HCT116 (cell line): ENCODE measurements at regions not wholly inside any gene's neighbourhood (a gene's known extent, or its start where the extent isn't known, plus 50 kb on each side); places are given as distances from the start of the nearest gene placed in this dataset.

Experiments used
- ATAC-seq: fragments of 200-7000 bp; cut with Tn5 transposase; 2 replicates; pipeline ENCODE4 v1.9.1; 2020; ENCODE audit warnings: mild to moderate bottlenecking, moderate library complexity
- BruUV-seq: library from RNA; stranded (reverse); fragments of 400-500 nt; replicated peaks from 2 replicates; lab custom pipeline; 2021; lab: Mats Ljungman, UMichigan
- CTCF ChIA-PET: fragments of 300-600 bp; sonication (Branson Sonifier 250); formaldehyde crosslinking; loops from one replicate; lab custom pipeline; 2021; ENCODE audit warnings: antibody characterized with exemption; lab: Charles Lee
- POLR2A ChIA-PET: fragments of 300-600, 350-600 bp; sonication (Branson Sonifier 250); formaldehyde crosslinking; loops from one replicate; lab custom pipeline; 2021; ENCODE audit warnings: antibody characterized with exemption; lab: Charles Lee
- RAD21 ChIA-PET, 2 experiments: fragments of 300-600 bp; sonication (Branson Sonifier 250); formaldehyde crosslinking; loops; one replicate each; lab custom pipeline; 2023; ENCODE audit warnings: low total read pairs in 2 of 2; ENCODE audit not compliant: uncharacterized antibody in 2 of 2, unreplicated experiment in 2 of 2, low non-redundant PET in 1 of 2; lab: Charles Lee
- DNase-seq: peaks from one replicate; pipeline ENCODE4 v3.0.0-alpha.2; 2010; ENCODE audit warnings: low read depth, low spot score
- H2AFZ ChIP-seq: fragments of 200-600 bp; shearing (Covaris generic), sonication (generic); 2 replicates; pipeline ENCODE4 v1.6.1; 2017; ENCODE audit warnings: low read depth, mixed run types, mixed read lengths, antibody characterized with exemption, low read length; ENCODE audit not compliant: poor library complexity, severe bottlenecking
- H3K27ac ChIP-seq: 2 replicates; pipeline ENCODE4 v1.5.1; 2012; ENCODE audit warnings: low read depth, low read length
- H3K27me3 ChIP-seq: fragments of 200-600 bp; sonication (generic); 2 replicates; pipeline ENCODE4 v1.6.1; 2016; ENCODE audit warnings: mixed run types, low read length, mixed read lengths; ENCODE audit not compliant: insufficient read depth
- H3K36me3 ChIP-seq, 2 experiments: fragments of 200-500 bp in 1 of 2; fragments of 200-600 bp in 1 of 2; sonication (Bioruptor generic) in 1 of 2; sonication (generic) in 1 of 2; 2 replicates each; pipeline versions ENCODE4 v1.5.1 to v1.6.1; 2014 to 2016; ENCODE audit warnings: low read length in 2 of 2, inconsistent platforms in 1 of 2, mixed read lengths in 1 of 2, mixed run types in 1 of 2; ENCODE audit not compliant: insufficient read depth in 2 of 2, control insufficient read depth in 1 of 2
- H3K4me1 ChIP-seq, 2 experiments: fragments of 200-600 bp in 1 of 2; sonication (generic) in 1 of 2; 2 replicates each; pipeline versions ENCODE4 v1.5.1 to v1.6.1; 2012 to 2017; ENCODE audit warnings: low read length in 2 of 2, inconsistent platforms in 1 of 2, mild to moderate bottlenecking in 1 of 2, mixed read lengths in 1 of 2, mixed run types in 1 of 2, moderate library complexity in 1 of 2; ENCODE audit not compliant: insufficient read depth in 2 of 2, control insufficient read depth in 1 of 2
- H3K4me2 ChIP-seq: fragments of 200-600 bp; sonication (generic); 2 replicates; pipeline ENCODE4 v1.6.1; 2017; ENCODE audit warnings: mixed run types, low read length, mixed read lengths
- H3K4me3 ChIP-seq, 2 experiments: fragments of 200-600 bp in 1 of 2; sonication (generic) in 1 of 2; replicated peaks in 1 of 2; 2 replicates each; pipeline ENCODE4 v1.5.1; 2011 to 2016; ENCODE audit warnings: low read length in 2 of 2, control low read depth in 1 of 2, low read depth in 1 of 2, mild to moderate bottlenecking in 1 of 2, mixed read lengths in 1 of 2, mixed run types in 1 of 2
- H3K79me2 ChIP-seq: fragments of 200-600 bp; sonication (generic); 2 replicates; pipeline ENCODE4 v1.6.1; 2017; ENCODE audit warnings: mild to moderate bottlenecking, mixed run types, low read length, moderate library complexity, mixed read lengths; ENCODE audit not compliant: insufficient read depth
- H3K9ac ChIP-seq: fragments of 200-600 bp; sonication (generic); 2 replicates; pipeline ENCODE4 v1.6.1; 2016; ENCODE audit warnings: low read length, mixed read lengths
- H3K9me2 ChIP-seq: fragments of 200-600 bp; sonication (generic), shearing (Covaris generic); 2 replicates; pipeline ENCODE4 v1.6.1; 2017; ENCODE audit warnings: mixed run types, mild to moderate bottlenecking, moderate library complexity; ENCODE audit not compliant: insufficient read depth
- H3K9me3 ChIP-seq, 2 experiments: fragments of 200-500 bp in 1 of 2; fragments of 200-600 bp in 1 of 2; sonication (Bioruptor generic) in 1 of 2; sonication (generic) in 1 of 2; 2 replicates each; pipeline ENCODE4 v1.6.1; 2014 to 2017; ENCODE audit warnings: low read length in 2 of 2, mixed read lengths in 2 of 2, inconsistent platforms in 1 of 2, low read depth in 1 of 2, mild to moderate bottlenecking in 1 of 2, mixed run types in 1 of 2, moderate library complexity in 1 of 2; ENCODE audit not compliant: control insufficient read depth in 1 of 2, insufficient read depth in 1 of 2
- H4K20me1 ChIP-seq: fragments of 200-600 bp; sonication (generic), shearing (Covaris generic); 2 replicates; pipeline ENCODE4 v1.6.1; 2017; ENCODE audit warnings: mixed run types, mild to moderate bottlenecking, moderate library complexity; ENCODE audit not compliant: insufficient read depth
- CEBPB ChIP-seq: IDR thresholded peaks from 2 replicates; pipeline ENCODE4 v1.6.1; 2012; ENCODE audit warnings: low read depth
- CTCF ChIP-seq, 3 experiments: fragments of 200-600 bp in 1 of 3; sonication (generic) in 1 of 3; IDR thresholded peaks in 2 of 3; conservative IDR thresholded peaks in 1 of 3; 2 replicates each; pipeline ENCODE4 v1.5.1; 2012 to 2017; ENCODE audit warnings: low read depth in 2 of 3, low read length in 2 of 3, antibody characterized with exemption in 1 of 3, borderline replicate concordance in 1 of 3, control low read depth in 1 of 3, mild to moderate bottlenecking in 1 of 3, mixed read lengths in 1 of 3, mixed run types in 1 of 3, moderate library complexity in 1 of 3; ENCODE audit not compliant: insufficient read depth in 1 of 3
- EGR1 ChIP-seq: IDR thresholded peaks from 2 replicates; pipeline ENCODE4 v1.6.1; 2012; ENCODE audit warnings: low read depth
- FOSL1 ChIP-seq: IDR thresholded peaks from 2 replicates; pipeline ENCODE4 v1.6.1; 2012; ENCODE audit warnings: low read depth
- JUND ChIP-seq: IDR thresholded peaks from 2 replicates; pipeline ENCODE4 v1.6.1; 2012
- TCF7L2 ChIP-seq: IDR thresholded peaks from 2 replicates; pipeline ENCODE4 v1.7.0; 2011; ENCODE audit warnings: borderline replicate concordance, inconsistent platforms; ENCODE audit not compliant: insufficient read depth, insufficient read length; ENCODE audit errors: extremely low read depth
- ZFX ChIP-seq: fragments of 450-650 bp; IDR thresholded peaks from 2 replicates; pipeline ENCODE4 v1.6.1; 2017
- ZNF274 ChIP-seq: fragments of 200-500 bp; sonication (Bioruptor generic); IDR thresholded peaks from 2 replicates; pipeline ENCODE4 v1.6.1; 2014; ENCODE audit warnings: mild to moderate bottlenecking, low read depth, low read length, inconsistent platforms
- intact Hi-C: fragments of 100-400 bp; cut with micrococcal nuclease; formaldehyde crosslinking; loops from 2 replicates; pipeline ENCODE4 v1.10.0; 2022
- TF ChIP-seq, protein P1 (sequence below): IDR thresholded peaks from 2 replicates; pipeline ENCODE4 v1.6.1; 2012

DNA sequence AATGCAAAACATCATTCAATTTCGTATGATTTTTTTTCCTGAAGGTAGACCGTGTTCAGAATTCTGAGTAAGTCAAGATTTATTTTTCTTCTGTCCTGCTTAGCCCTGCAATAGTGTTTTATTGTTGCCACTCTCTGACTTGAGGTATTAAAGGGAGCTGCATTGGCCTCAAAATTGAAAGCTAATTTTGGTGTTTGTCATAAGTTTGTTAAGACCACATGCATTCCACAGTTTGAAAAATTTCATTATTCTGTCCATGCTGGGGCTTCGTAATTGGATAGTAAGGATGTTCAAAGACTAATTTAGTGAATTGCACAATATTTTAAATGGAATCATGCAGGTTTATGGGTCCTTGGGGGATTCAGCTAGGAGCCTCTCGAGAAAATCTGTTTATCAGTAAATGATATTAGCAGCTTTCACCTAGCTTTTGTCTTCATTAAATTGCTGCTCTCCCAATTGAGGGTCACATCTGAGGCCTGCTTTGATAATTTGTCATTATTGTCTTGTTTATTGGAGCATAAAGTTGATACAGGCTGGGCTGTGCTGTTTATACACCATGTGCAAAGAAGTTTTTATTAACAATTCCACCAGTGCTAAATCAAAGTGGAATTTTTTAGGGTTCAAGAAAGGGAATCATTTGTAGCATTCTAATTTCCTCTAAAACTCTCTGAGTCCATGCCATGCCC, 339.8 kb upstream of the OBI1 start:
- TF ChIP-seq JUND (no peak), CTCF (IDR thresholded peaks at IDR 0.05 in 2 of 3, conservative IDR thresholded peaks at IDR 0.05 in 1 of 3; ENCODE audit: borderline replicate concordance in 1 of 3, insufficient read depth in 1 of 3, low read depth in 2 of 3, low read length in 2 of 3) (no peak), TCF7L2 (no peak), ZFX (no peak), ZNF274 (no peak), CEBPB (no peak), EGR1 (no peak), FOSL1 (no peak)
- TF ChIP-seq, protein P1, sequence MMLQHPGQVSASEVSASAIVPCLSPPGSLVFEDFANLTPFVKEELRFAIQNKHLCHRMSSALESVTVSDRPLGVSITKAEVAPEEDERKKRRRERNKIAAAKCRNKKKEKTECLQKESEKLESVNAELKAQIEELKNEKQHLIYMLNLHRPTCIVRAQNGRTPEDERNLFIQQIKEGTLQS, result no peak
- no TSS peak for BruUV-seq
- Histone ChIP-seq H3K9ac (no peak overlapping the region), H3K79me2 (no peaks in the 10 kb centered on the region), H3K36me3 (no peaks in the 10 kb centered on the region), H3K27ac (no peak overlapping the region), H3K27me3 (peaks cover 8% of the 10 kb centered on the region; the same call in 1 of the 2 replicates), H3K9me2 (no peaks in the 10 kb centered on the region), H3K9me3 (no peaks in the 10 kb centered on the region), H3K4me3 (no peak overlapping the region), H3K4me1 (no peaks in the 10 kb centered on the region), H3K4me2 (no peak overlapping the region), H2AFZ (no peak overlapping the region), H4K20me1 (no peaks in the 10 kb centered on the region)
- RAD21 ChIA-PET, result no interaction called here
- intact Hi-C loops, result no loop called here
- DNase-seq, result no peak
- no peak for ATAC-seq
- POLR2A ChIA-PET, result interaction anchor here (0.7 kb wide), 1 partner anchor 16 kb away, joined by 3 read pairs; no protein-coding TSS in a partner anchor
- CTCF ChIA-PET, result no interaction called here
